Omental fat pad (tissue), 3 donors: ENCODE measurements at regions not wholly inside any gene's neighbourhood (a gene's known extent, or its start where the extent isn't known, plus 50 kb on each side); places are given as distances from the start of the nearest gene placed in this dataset.

Experiments used
- ATAC-seq: fragments of 150-250 bp; one replicate; pipeline ENCODE4 v1.9.1; 2016; ENCODE audit warnings: mild to moderate bottlenecking, moderate library complexity; ENCODE audit not compliant: low FRiP score
- DNase-seq: peaks from one replicate; pipeline ENCODE4 v3.0.0-alpha.2; 2019; ENCODE audit warnings: low spot score
- CTCF ChIP-seq, 3 donors: fragments of 450-650 bp; IDR thresholded peaks; one replicate each; pipeline ENCODE4 v1.5.1; 2016 to 2017; ENCODE audit warnings: antibody characterized with exemption in 3 of 3, mild to moderate bottlenecking in 3 of 3, moderate library complexity in 2 of 3

GRCh38 chr16:85323961-85324253 lies 211.6 kb upstream of the CIBAR2 start:
- ATAC-seq (no peak), DNase-seq (no peak)
- TF ChIP-seq CTCF (IDR thresholded peaks at IDR 0.05) = no peak

GRCh38 chr16:85324488-85324887 lies 212.2 kb upstream of the CIBAR2 start:
- no peak for TF ChIP-seq CTCF (IDR thresholded peaks at IDR 0.05)
- DNase-seq = no peak
- no peak for ATAC-seq

- TF ChIP-seq CTCF (IDR thresholded peaks at IDR 0.05) = no peak
- ATAC-seq = no peak
- no peak for DNase-seq
These were observed 214.0 kb upstream of the CIBAR2 start for GRCh38 chr16:85326113-85326793.

GRCh38 chr16:85326794-85327181 lies 214.5 kb upstream of the CIBAR2 start:
- no peak for ATAC-seq
- DNase-seq = no peak
- no peak for TF ChIP-seq CTCF (IDR thresholded peaks at IDR 0.05)

GRCh38 chr16:85327731-85328675 lies 215.7 kb upstream of the CIBAR2 start:
- no peak for ATAC-seq
- no peak for TF ChIP-seq CTCF (IDR thresholded peaks at IDR 0.05)
- no peak for DNase-seq

GRCh38 chr16:85328676-85329058 lies 216.4 kb upstream of the CIBAR2 start:
- no peak for DNase-seq
- TF ChIP-seq CTCF (IDR thresholded peaks at IDR 0.05) = no peak
- no peak for ATAC-seq
